DMS79 (cell line): ENCODE measurements at regions not wholly inside any gene's neighbourhood (a gene's known extent, or its start where the extent isn't known, plus 50 kb on each side); places are given as distances from the start of the nearest gene placed in this dataset.

Source experiments
- DNase-seq: peaks from one replicate; lab custom pipeline; 2025; lab: John Stamatoyannopoulos, UW

GRCh38 chr20:39492223-39492797, 530.2 kb downstream of the DHX35 start:
- no peak for DNase-seq

- no peak for DNase-seq
Observed at GRCh38 chr20:39491711-39492110, 529.6 kb downstream of the DHX35 start.

- DNase-seq: no peak
Observed at GRCh38 chr20:39489986-39490560, 527.9 kb downstream of the DHX35 start.

- no peak for DNase-seq
Observed at GRCh38 chr20:39480276-39481043, 518.3 kb downstream of the DHX35 start.

GRCh38 chr20:39479196-39479810, 517.2 kb downstream of the DHX35 start:
- DNase-seq: no peak

- no peak for DNase-seq
Observed at GRCh38 chr20:39474879-39475278, 512.7 kb downstream of the DHX35 start.

- DNase-seq: no peak
Observed at GRCh38 chr20:39473536-39473935, 511.4 kb downstream of the DHX35 start.

GRCh38 chr20:39468703-39469102, 506.6 kb downstream of the DHX35 start:
- DNase-seq: no peak

- no peak for DNase-seq
Observed at GRCh38 chr20:39464238-39464637, 502.1 kb downstream of the DHX35 start.

- no peak for DNase-seq
Observed at GRCh38 chr20:39462416-39462945, 500.3 kb downstream of the DHX35 start.

GRCh38 chr20:39458452-39458851, 496.3 kb downstream of the DHX35 start:
- no peak for DNase-seq

GRCh38 chr20:39453890-39454289, 491.7 kb downstream of the DHX35 start:
- no peak for DNase-seq

GRCh38 chr20:39452583-39453340, 490.6 kb downstream of the DHX35 start:
- DNase-seq: no peak

- no peak for DNase-seq
Observed at GRCh38 chr20:39451386-39451785, 489.2 kb downstream of the DHX35 start.

GRCh38 chr20:39446397-39446796, 484.3 kb downstream of the DHX35 start:
- DNase-seq: no peak

- DNase-seq: no peak
Observed at GRCh38 chr20:39445095-39445494, 483.0 kb downstream of the DHX35 start.

- no peak for DNase-seq
Observed at GRCh38 chr20:39433466-39433865, 471.3 kb downstream of the DHX35 start.

GRCh38 chr20:39431091-39431880, 469.1 kb downstream of the DHX35 start:
- no peak for DNase-seq

- no peak for DNase-seq
Observed at GRCh38 chr20:39429726-39430125, 467.6 kb downstream of the DHX35 start.

GRCh38 chr20:39424962-39425678, 463.0 kb downstream of the DHX35 start:
- DNase-seq: no peak
